DND-41 (cell line): ENCODE measurements at regions not wholly inside any gene's neighbourhood (a gene's known extent, or its start where the extent isn't known, plus 50 kb on each side); places are given as distances from the start of the nearest gene placed in this dataset.

ENCODE experiments used
- EZH2 ChIP-seq: IDR thresholded peaks from 3 replicates; pipeline ENCODE4 v1.6.1; 2012; ENCODE audit warnings: borderline replicate concordance, low read depth, mild to moderate bottlenecking, moderate library complexity, low read length, inconsistent platforms; ENCODE audit not compliant: severe bottlenecking
- TF ChIP-seq, protein P1 (sequence below): IDR thresholded peaks from 2 replicates; pipeline ENCODE4 v1.5.1; 2012; ENCODE audit warnings: borderline replicate concordance, low read length, moderate library complexity, mild to moderate bottlenecking; ENCODE audit not compliant: poor library complexity, severe bottlenecking; ENCODE audit errors: extremely low read depth

DNA sequence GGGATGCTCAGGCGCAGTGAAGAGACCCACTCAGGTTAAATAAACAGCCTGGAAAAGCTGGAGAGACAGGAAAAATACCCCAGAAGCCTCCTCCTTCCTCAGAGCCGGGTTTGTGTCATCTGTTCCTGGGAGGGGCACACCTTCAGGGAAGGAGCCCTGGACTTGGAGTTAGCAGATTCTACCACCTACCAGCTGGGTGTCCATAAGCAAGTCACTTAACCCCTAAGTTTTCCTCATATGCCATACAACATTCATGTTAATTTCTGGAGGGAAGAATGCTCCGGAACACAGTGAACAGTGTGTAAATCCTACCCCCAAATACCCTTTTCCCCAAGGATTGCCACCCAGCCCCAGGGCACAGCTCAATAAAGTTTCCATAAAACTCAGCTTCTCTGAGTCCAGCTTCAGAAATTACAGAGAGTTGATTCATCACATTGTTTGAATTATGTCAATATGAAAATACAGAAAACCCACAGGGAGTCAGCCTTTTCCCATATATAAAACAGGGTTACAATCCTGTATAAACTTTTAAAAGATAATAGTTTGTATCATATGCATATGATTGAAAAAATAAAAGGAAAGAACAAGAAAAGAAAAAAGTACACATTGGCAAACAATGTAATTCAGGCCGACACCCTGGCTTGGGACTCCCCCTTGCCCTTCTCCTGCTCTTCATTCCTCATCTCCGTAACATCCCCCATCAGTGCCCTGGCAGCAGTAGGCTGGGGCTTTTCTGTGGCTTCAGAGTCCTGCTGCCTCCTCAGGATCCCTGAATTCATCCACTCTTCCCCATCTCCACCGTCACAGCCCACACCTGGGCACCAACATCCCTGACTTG is 291.8 kb upstream of the USP24 start:
- TF ChIP-seq, protein P1, sequence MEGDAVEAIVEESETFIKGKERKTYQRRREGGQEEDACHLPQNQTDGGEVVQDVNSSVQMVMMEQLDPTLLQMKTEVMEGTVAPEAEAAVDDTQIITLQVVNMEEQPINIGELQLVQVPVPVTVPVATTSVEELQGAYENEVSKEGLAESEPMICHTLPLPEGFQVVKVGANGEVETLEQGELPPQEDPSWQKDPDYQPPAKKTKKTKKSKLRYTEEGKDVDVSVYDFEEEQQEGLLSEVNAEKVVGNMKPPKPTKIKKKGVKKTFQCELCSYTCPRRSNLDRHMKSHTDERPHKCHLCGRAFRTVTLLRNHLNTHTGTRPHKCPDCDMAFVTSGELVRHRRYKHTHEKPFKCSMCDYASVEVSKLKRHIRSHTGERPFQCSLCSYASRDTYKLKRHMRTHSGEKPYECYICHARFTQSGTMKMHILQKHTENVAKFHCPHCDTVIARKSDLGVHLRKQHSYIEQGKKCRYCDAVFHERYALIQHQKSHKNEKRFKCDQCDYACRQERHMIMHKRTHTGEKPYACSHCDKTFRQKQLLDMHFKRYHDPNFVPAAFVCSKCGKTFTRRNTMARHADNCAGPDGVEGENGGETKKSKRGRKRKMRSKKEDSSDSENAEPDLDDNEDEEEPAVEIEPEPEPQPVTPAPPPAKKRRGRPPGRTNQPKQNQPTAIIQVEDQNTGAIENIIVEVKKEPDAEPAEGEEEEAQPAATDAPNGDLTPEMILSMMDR: no peak
- no peak for TF ChIP-seq EZH2
